ENCODE measurements at regions not wholly inside any gene's neighbourhood (a gene's known extent, or its start where the extent isn't known, plus 50 kb on each side); places are given as distances from the start of the nearest gene placed in this dataset.

DNA sequence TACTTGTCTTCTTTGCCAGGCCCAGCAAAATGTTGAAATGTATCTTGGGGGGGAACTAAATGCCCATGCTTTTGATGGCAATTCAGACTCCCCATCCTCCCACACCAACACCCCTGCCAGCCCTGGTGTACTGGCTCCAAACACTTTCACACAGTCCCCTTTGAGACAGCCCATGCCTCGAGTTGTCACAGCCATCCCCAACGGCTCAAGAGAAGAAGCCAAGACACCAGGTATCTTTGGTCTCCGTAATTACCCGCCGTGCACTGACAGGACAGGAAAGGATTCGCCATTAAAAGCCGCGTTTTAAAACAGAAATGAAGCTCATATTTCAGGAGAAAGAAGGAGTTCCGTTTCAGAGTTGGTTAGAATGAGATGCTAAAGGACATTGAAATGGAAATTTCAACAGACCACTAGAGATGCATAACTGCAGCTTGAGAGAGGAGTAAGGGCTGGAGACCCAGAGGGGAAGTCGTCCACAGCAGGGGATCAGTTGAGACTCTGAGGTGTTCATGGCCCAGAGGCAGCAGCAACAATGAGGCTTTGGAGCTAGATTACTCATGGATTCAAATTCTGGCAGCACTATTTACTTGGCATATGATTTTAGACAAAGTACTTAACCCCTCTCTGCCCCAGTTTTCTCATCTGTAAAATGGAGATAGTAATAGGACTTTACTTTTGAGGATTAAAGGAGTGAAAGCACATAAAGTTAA, 63.5 kb upstream of the ADGRF1 start:
- in situ Hi-C loops (cut with MboI; ENCODE audit: low pct_unique_long_range_greater_than_20kb in 2 of 9, low sequenced_read_pairs in 9 of 9, unreplicated experiment in 9 of 9): loop anchor here in 3 of 9 experiments (25.0 kb wide), 1 partner anchor 207 kb away; the partner anchor contains the start of gene TNFRSF21 (in 3 of the 3)
- Histone ChIP-seq H3K4me1 (replicated peaks in 1 of 2) (no peaks in the 10 kb centered on the region), H3K4me3 (no peak overlapping the region), H3K27ac (no peak overlapping the region)
- no peak for ATAC-seq (replicated peaks in 6 of 8)
- WGBS, 10 experiments: 14 to 100% (median 59%) methylated on average over 1 to 10 of the region's 10 CpGs; no CpG with 5 or more reads in 3 of the 10 experiments

GRCh38 chr6:47103931-47104330, 61.8 kb upstream of the ADGRF1 start:
- WGBS, 10 experiments: 5 to 92% (median 72%) methylated on average over 1 to 6 of the region's 6 CpGs
- in situ Hi-C loops (cut with MboI; ENCODE audit: low pct_unique_long_range_greater_than_20kb in 2 of 9, low sequenced_read_pairs in 9 of 9, unreplicated experiment in 9 of 9): loop anchor here in 3 of 9 experiments (25.0 kb wide), 1 partner anchor 208 kb away; the partner anchor contains the start of gene TNFRSF21 (in 3 of the 3)
- H3K4me3 ChIP-seq: no peak overlapping the region
- peak in 2 of 8 experiments; percentile 51 to 54 for ATAC-seq (replicated peaks in 6 of 8)
- no peaks in the 10 kb centered on the region for H3K4me1 ChIP-seq (replicated peaks in 1 of 2)
- no peak overlapping the region for H3K27ac ChIP-seq

DNA sequence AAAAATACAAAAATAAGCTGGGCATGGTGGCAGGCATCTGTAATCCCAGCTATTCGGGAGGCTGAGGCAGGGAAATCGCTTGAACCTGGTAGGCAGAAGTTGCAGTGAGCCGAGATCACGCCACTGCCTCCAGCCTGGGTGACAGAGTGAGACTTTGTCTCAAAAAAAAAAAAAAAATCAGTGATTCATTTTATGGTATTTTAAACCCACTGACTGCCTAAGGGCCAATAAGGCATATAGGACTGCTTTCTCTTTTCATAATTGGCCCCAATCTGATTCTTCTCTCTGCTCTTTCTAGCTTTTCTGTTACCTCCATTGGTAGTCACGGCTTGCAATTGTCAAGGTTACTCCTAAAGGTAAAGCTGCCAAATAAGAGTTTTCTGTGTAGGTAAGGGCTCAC, 60.2 kb upstream of the ADGRF1 start:
- in situ Hi-C loops (cut with MboI; ENCODE audit: low pct_unique_long_range_greater_than_20kb in 2 of 9, low sequenced_read_pairs in 9 of 9, unreplicated experiment in 9 of 9): loop anchor here in 3 of 9 experiments (25.0 kb wide), 1 partner anchor 210 kb away; the partner anchor contains the start of gene TNFRSF21 (in 3 of the 3)
- no peak for ATAC-seq (replicated peaks in 6 of 8)
- Histone ChIP-seq H3K27ac (no peak overlapping the region), H3K4me3 (no peak overlapping the region), H3K4me1 (replicated peaks in 1 of 2) (peaks cover 0 to 2% of the 10 kb centered on the region in 2 donors)
- WGBS, 10 experiments: 30 to 100% (median 93%) methylated on average over 1 to 5 of the region's 5 CpGs; no CpG with 5 or more reads in 1 of the 10 experiments

- WGBS, 10 experiments: 0 to 100% (median 100%) methylated on average over 2 to 6 of the region's 6 CpGs; no CpG with 5 or more reads in 1 of the 10 experiments
- in situ Hi-C loops (cut with MboI; ENCODE audit: low pct_unique_long_range_greater_than_20kb in 2 of 9, low sequenced_read_pairs in 9 of 9, unreplicated experiment in 9 of 9): loop anchor here in 4 of 9 experiments (10.0 to 25.0 kb wide), 2 partner anchors 206 to 214 kb away; partner anchors contain the start of gene TNFRSF21 (in 4 of the 4)
- Histone ChIP-seq H3K27ac (no peak overlapping the region), H3K4me1 (replicated peaks in 1 of 2) (peaks cover 0 to 2% of the 10 kb centered on the region in 2 donors), H3K4me3 (no peak overlapping the region)
- ATAC-seq (replicated peaks in 6 of 8): no peak
Measured at GRCh38 chr6:47098570-47098993, 56.5 kb upstream of the ADGRF1 start.

DNA sequence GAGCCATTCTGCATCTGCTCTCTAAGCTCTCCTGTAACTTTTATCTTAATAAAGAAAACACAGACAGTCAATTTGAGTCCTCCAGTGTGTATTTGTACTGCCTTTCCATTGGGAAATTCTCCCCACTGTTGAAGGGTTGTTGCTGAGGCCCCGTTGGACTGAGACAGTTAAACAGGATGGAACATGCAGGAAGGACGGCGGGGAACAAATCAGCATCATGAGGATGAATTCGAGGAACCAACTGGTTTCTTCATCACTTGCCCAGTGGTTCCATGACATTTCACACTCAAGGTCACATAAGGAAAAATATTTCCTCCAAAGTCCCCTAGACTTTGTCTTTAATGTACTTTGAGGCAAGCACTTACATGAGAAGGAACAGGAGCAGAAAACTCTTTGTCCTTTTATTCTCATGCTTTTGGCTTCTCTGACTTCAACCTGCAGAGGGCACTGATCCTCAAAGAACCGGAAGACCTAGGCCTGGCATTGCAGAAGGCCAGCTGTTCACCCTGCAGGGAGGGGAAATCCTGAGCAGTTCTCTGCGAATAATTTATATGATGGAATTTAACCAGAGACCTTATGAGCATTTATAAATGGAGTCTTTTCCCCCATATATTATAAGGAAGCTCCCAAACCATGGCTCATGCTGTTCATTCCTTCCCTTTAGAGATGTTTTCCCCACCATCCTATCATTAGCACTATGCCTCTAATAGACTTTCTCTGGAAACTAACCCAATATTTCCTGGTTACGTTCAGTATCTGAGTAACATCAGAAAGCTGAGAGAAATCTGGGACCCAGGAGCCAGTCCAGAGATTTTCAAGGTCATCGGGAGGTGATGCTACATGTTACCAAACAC, 55.2 kb upstream of the ADGRF1 start:
- Histone ChIP-seq H3K27ac (no peak overlapping the region), H3K4me3 (no peak overlapping the region), H3K4me1 (replicated peaks in 1 of 2) (peaks cover 0 to 2% of the 10 kb centered on the region in 2 donors)
- WGBS, 10 experiments: 7 to 86% (median 49%) methylated on average over 3 to 7 of the region's 8 CpGs
- in situ Hi-C loops (cut with MboI; ENCODE audit: low pct_unique_long_range_greater_than_20kb in 2 of 9, low sequenced_read_pairs in 9 of 9, unreplicated experiment in 9 of 9): loop anchor here in 4 of 9 experiments (10.0 to 25.0 kb wide), 2 partner anchors 207 to 215 kb away; partner anchors contain the start of gene TNFRSF21 (in 4 of the 4)
- peak; percentile 96 to 99 (median 98) for ATAC-seq (replicated peaks in 6 of 8)

- in situ Hi-C loops (cut with MboI; ENCODE audit: low pct_unique_long_range_greater_than_20kb in 2 of 9, low sequenced_read_pairs in 9 of 9, unreplicated experiment in 9 of 9): loop anchor here in 4 of 9 experiments (10.0 to 25.0 kb wide), 2 partner anchors 208 to 216 kb away; partner anchors contain the start of gene TNFRSF21 (in 4 of the 4)
- H3K4me1 ChIP-seq (replicated peaks in 1 of 2): peaks cover 0 to 2% of the 10 kb centered on the region in 2 donors
- H3K27ac ChIP-seq: no peak overlapping the region
- ATAC-seq (replicated peaks in 6 of 8): no peak
- no peak overlapping the region for H3K4me3 ChIP-seq
- 8 to 100% (median 86%) methylated on average over 1 to 9 of the region's 9 CpGs for WGBS, 10 experiments
Measured at GRCh38 chr6:47096211-47096895, 54.2 kb upstream of the ADGRF1 start.

DNA sequence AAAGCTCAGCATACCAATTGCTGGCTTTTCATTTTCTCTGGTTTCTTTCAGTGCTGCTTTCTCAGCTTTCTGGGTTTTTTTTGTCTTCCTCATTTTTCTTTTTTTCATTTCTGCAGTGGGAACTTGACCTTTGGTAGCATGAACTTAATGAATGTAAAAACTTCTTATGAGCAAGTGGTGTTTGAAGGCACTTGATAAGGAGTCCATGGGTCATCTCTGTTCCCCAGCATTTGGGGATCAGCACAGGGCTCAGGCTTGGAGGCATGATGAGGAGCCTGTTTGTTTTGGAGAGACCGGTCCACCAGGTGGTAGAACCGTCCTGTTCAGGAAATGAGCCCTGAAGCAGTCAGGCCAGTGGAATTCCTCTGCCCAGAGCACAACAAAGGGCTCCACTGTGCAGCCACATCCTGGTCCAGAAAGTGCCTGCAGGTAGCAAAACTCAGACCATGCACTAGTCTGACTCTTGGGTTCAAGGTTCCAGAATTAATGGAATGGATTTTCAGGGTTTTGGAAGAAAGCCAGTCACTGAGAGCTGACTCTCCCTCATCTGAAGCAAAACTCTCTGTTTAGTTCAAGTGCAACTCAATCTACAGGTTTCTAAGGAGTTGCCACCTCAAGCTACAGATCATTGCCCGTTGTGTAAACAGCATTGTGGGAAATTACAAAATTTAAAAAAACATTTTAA, 52.3 kb upstream of the ADGRF1 start:
- no peak for ATAC-seq (replicated peaks in 6 of 8)
- in situ Hi-C loops (cut with MboI; ENCODE audit: low pct_unique_long_range_greater_than_20kb in 2 of 9, low sequenced_read_pairs in 9 of 9, unreplicated experiment in 9 of 9): loop anchor here in 4 of 9 experiments (10.0 to 25.0 kb wide), 2 partner anchors 210 to 218 kb away; partner anchors contain the start of gene TNFRSF21 (in 4 of the 4)
- Histone ChIP-seq H3K4me3 (no peak overlapping the region), H3K27ac (no peak overlapping the region), H3K4me1 (replicated peaks in 1 of 2) (peaks cover 0 to 2% of the 10 kb centered on the region in 2 donors)
- 0 to 100% (median 80%) methylated on average over 1 to 3 of the region's 3 CpGs; no CpG with 5 or more reads in 3 of the 10 experiments for WGBS, 10 experiments

GRCh38 chr6:47093169-47093568, 51.0 kb upstream of the ADGRF1 start:
- in situ Hi-C loops (cut with MboI; ENCODE audit: low pct_unique_long_range_greater_than_20kb in 2 of 9, low sequenced_read_pairs in 9 of 9, unreplicated experiment in 9 of 9): loop anchor here in 4 of 9 experiments (10.0 to 25.0 kb wide), 2 partner anchors 212 to 219 kb away; partner anchors contain the start of gene TNFRSF21 (in 4 of the 4)
- no peak overlapping the region for H3K4me3 ChIP-seq
- H3K4me1 ChIP-seq (replicated peaks in 1 of 2): peaks cover 0 to 2% of the 10 kb centered on the region in 2 donors
- 45 to 100% (median 94%) methylated on average over 1 to 5 of the region's 5 CpGs; no CpG with 5 or more reads in 4 of the 10 experiments for WGBS, 10 experiments
- no peak overlapping the region for H3K27ac ChIP-seq
- ATAC-seq (replicated peaks in 6 of 8): no peak

- in situ Hi-C loops (cut with MboI; ENCODE audit: low pct_unique_long_range_greater_than_20kb in 2 of 9, low sequenced_read_pairs in 9 of 9, unreplicated experiment in 9 of 9): loop anchor here in 4 of 9 experiments (10.0 to 25.0 kb wide), 2 partner anchors 213 to 220 kb away; partner anchors contain the start of gene TNFRSF21 (in 4 of the 4)
- H3K4me1 ChIP-seq (replicated peaks in 1 of 2): no peaks in the 10 kb centered on the region
- no peak overlapping the region for H3K27ac ChIP-seq
- ATAC-seq (replicated peaks in 6 of 8): peak in 3 of 8 experiments; percentile 41 to 96 (median 59)
- no peak overlapping the region for H3K4me3 ChIP-seq
- WGBS, 10 experiments: 0 to 86% (median 67%) methylated on average over 1 to 4 of the region's 4 CpGs; no CpG with 5 or more reads in 1 of the 10 experiments
Measured at GRCh38 chr6:47091886-47092668, 49.9 kb upstream of the ADGRF1 start.
